ENCODE measurements at regions not wholly inside any gene's neighbourhood (a gene's known extent, or its start where the extent isn't known, plus 50 kb on each side); places are given as distances from the start of the nearest gene placed in this dataset.

DNA sequence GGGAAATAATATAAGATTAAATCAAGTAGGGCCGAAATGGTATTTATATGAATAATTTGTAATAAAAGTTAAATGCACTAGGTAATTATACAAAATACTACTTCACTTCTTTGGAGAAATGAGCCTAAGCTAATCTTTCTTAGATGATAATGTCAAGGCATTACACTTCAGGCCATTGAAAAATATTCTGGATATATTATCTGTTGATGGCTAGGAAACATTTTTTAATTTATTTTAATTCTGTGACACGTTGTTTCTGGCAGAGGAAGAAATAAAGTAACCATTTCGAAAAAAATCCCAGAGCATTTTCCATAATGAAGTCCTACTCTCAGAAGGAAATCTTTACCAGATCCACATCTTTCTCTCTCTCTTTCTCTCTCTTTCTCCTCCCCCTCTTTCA, 133.9 kb downstream of the MMUT start:
- TF ChIP-seq, protein P1, sequence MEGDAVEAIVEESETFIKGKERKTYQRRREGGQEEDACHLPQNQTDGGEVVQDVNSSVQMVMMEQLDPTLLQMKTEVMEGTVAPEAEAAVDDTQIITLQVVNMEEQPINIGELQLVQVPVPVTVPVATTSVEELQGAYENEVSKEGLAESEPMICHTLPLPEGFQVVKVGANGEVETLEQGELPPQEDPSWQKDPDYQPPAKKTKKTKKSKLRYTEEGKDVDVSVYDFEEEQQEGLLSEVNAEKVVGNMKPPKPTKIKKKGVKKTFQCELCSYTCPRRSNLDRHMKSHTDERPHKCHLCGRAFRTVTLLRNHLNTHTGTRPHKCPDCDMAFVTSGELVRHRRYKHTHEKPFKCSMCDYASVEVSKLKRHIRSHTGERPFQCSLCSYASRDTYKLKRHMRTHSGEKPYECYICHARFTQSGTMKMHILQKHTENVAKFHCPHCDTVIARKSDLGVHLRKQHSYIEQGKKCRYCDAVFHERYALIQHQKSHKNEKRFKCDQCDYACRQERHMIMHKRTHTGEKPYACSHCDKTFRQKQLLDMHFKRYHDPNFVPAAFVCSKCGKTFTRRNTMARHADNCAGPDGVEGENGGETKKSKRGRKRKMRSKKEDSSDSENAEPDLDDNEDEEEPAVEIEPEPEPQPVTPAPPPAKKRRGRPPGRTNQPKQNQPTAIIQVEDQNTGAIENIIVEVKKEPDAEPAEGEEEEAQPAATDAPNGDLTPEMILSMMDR (IDR thresholded peaks at IDR 0.05): no peak
- TF ChIP-seq POLR2A (IDR thresholded peaks at IDR 0.05): no peak

Data from testis (tissue), 2 donors.